Smooth muscle cell (in vitro differentiated cells): ENCODE measurements at regions not wholly inside any gene's neighbourhood (a gene's known extent, or its start where the extent isn't known, plus 50 kb on each side); places are given as distances from the start of the nearest gene placed in this dataset.

Experiments
- DNase-seq: peaks from one replicate; lab custom pipeline; 2025; ENCODE audit not compliant: unreplicated experiment; lab: John Stamatoyannopoulos, UW
- H2AFZ ChIP-seq: fragments of 200-600 bp; sonication (generic); 2 replicates; pipeline ENCODE4 v1.6.0; 2016; ENCODE audit warnings: antibody characterized with exemption, low read depth, mild to moderate bottlenecking
- H3F3A ChIP-seq: fragments of 200-600 bp; sonication (generic); 2 replicates; pipeline ENCODE4 v1.6.0; 2017; ENCODE audit warnings: antibody characterized with exemption, low read depth
- H3K27ac ChIP-seq: fragments of 200-600 bp; sonication (generic); 2 replicates; pipeline ENCODE4 v1.5.1; 2016; ENCODE audit warnings: low read depth, mild to moderate bottlenecking
- H3K27me3 ChIP-seq: fragments of 200-600 bp; sonication (generic); 2 replicates; pipeline ENCODE4 v1.6.1; 2016; ENCODE audit warnings: low read depth, mild to moderate bottlenecking
- H3K36me3 ChIP-seq: fragments of 200-600 bp; sonication (generic); 2 replicates; pipeline ENCODE4 v1.5.1; 2016; ENCODE audit warnings: low read depth
- H3K4me1 ChIP-seq: fragments of 200-600 bp; sonication (generic); 2 replicates; pipeline ENCODE4 v1.5.1; 2016; ENCODE audit warnings: low read depth
- H3K4me2 ChIP-seq: fragments of 200-600 bp; sonication (generic); 2 replicates; pipeline ENCODE4 v1.6.0; 2016; ENCODE audit warnings: mild to moderate bottlenecking
- H3K4me3 ChIP-seq: fragments of 200-600 bp; sonication (generic); 2 replicates; pipeline ENCODE4 v1.5.1; 2016; ENCODE audit warnings: mild to moderate bottlenecking
- H3K79me2 ChIP-seq: fragments of 200-600 bp; sonication (generic); 2 replicates; pipeline ENCODE4 v1.6.0; 2016; ENCODE audit warnings: low read depth, mild to moderate bottlenecking
- H3K9ac ChIP-seq: fragments of 200-600 bp; sonication (generic); 2 replicates; pipeline ENCODE4 v1.6.0; 2016; ENCODE audit warnings: low read depth
- H3K9me3 ChIP-seq: fragments of 200-600 bp; sonication (generic); replicated peaks from 2 replicates; pipeline ENCODE4 v1.5.1; 2016; ENCODE audit warnings: low read depth
- H4K20me1 ChIP-seq: fragments of 200-600 bp; sonication (generic); 2 replicates; pipeline ENCODE4 v1.6.0; 2016; ENCODE audit warnings: low read depth
- WGBS: methylation state at CpG from one replicate; pipeline ENCODE4 v1.1.7; 2016; ENCODE audit warnings: low lambda C conversion rate; 5-methylcytosine and 5-hydroxymethylcytosine counted together
- TF ChIP-seq, protein P1 (sequence below): fragments of 200-600 bp; sonication (generic); IDR thresholded peaks from 2 replicates; pipeline ENCODE4 v1.5.1; 2017; ENCODE audit warnings: borderline replicate concordance, mild to moderate bottlenecking, antibody characterized with exemption; ENCODE audit not compliant: insufficient read depth, poor library complexity, severe bottlenecking

DNA sequence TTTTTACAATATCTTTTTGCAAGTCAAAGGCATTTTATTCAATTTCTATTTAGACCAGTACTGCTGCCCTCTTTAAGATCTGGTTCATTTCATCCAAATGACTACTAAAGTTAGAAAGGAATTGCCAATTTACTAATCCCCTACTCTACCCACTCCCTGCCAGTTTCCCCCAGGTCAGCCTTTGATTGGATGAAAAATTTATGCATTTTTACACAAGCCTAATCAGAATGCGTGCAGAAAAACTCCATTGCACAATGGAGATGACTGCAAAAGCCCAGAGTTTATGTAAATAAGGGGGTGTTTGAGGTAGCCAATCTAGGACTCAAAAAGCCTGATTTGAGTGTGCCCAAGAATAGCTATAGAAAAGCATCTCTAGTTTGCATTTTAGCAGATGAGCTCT lies 310.6 kb downstream of the PABPC4L start:
- WGBS, result 86% methylated on average over 1 of the region's 1 CpG
- TF ChIP-seq, protein P1, sequence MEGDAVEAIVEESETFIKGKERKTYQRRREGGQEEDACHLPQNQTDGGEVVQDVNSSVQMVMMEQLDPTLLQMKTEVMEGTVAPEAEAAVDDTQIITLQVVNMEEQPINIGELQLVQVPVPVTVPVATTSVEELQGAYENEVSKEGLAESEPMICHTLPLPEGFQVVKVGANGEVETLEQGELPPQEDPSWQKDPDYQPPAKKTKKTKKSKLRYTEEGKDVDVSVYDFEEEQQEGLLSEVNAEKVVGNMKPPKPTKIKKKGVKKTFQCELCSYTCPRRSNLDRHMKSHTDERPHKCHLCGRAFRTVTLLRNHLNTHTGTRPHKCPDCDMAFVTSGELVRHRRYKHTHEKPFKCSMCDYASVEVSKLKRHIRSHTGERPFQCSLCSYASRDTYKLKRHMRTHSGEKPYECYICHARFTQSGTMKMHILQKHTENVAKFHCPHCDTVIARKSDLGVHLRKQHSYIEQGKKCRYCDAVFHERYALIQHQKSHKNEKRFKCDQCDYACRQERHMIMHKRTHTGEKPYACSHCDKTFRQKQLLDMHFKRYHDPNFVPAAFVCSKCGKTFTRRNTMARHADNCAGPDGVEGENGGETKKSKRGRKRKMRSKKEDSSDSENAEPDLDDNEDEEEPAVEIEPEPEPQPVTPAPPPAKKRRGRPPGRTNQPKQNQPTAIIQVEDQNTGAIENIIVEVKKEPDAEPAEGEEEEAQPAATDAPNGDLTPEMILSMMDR, result no peak
- no peak overlapping the region for H3K4me2 ChIP-seq
- H3K36me3 ChIP-seq, result no peaks in the 10 kb centered on the region
- H4K20me1 ChIP-seq, result no peaks in the 10 kb centered on the region
- H3K9me3 ChIP-seq, result no peaks in the 10 kb centered on the region
- H3K79me2 ChIP-seq, result no peaks in the 10 kb centered on the region
- H3K4me1 ChIP-seq, result no peaks in the 10 kb centered on the region
- no peak for DNase-seq
- no peak overlapping the region for H3K27ac ChIP-seq
- H3F3A ChIP-seq, result no peaks in the 10 kb centered on the region
- H3K4me3 ChIP-seq, result no peak overlapping the region
- H3K9ac ChIP-seq, result no peak overlapping the region
- no peaks in the 10 kb centered on the region for H3K27me3 ChIP-seq
- H2AFZ ChIP-seq, result no peak overlapping the region

DNA sequence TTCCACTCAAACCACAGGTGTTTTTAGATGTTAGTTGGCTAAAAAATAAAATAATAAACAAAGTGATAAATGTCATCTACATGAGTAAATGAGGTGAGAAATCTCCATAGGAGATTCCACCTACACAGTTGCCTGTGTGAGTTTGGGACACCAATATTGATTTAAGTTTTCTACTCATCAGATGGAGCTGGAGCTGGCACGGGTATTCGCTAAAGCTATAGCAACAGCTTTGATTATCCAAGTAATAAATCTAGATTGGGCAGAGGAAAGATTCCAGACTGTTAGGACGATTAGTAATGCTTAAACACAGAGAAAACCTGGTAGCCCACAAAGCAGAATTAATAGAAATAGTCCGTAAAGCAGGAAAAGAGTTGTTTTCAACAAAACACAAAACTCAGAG lies 313.9 kb downstream of the PABPC4L start:
- Histone ChIP-seq H3K4me1 (no peaks in the 10 kb centered on the region), H3K27ac (no peak overlapping the region), H3K36me3 (no peaks in the 10 kb centered on the region), H3K4me2 (no peak overlapping the region), H3F3A (no peaks in the 10 kb centered on the region), H3K4me3 (no peak overlapping the region), H4K20me1 (no peaks in the 10 kb centered on the region), H2AFZ (no peak overlapping the region), H3K9ac (no peak overlapping the region), H3K79me2 (no peaks in the 10 kb centered on the region), H3K27me3 (no peaks in the 10 kb centered on the region), H3K9me3 (no peaks in the 10 kb centered on the region)
- DNase-seq, result no peak
- WGBS, result 87% methylated on average over 4 of the region's 4 CpGs
- TF ChIP-seq, protein P1, result no peak

GRCh38 chr4:133869486-133869885 lies 332.1 kb downstream of the PABPC4L start:
- Histone ChIP-seq H4K20me1 (no peaks in the 10 kb centered on the region), H3K36me3 (no peaks in the 10 kb centered on the region), H2AFZ (no peak overlapping the region), H3K79me2 (no peaks in the 10 kb centered on the region), H3K4me3 (no peak overlapping the region), H3K27me3 (no peaks in the 10 kb centered on the region), H3F3A (peaks cover 4% of the 10 kb centered on the region), H3K4me2 (no peak overlapping the region), H3K27ac (no peak overlapping the region), H3K9ac (no peak overlapping the region), H3K4me1 (peaks cover 4% of the 10 kb centered on the region), H3K9me3 (no peaks in the 10 kb centered on the region)
- no peak for DNase-seq
- 86% methylated on average over 3 of the region's 3 CpGs for WGBS
- TF ChIP-seq, protein P1, result no peak

GRCh38 chr4:133868856-133869255 lies 332.7 kb downstream of the PABPC4L start:
- Histone ChIP-seq H4K20me1 (no peaks in the 10 kb centered on the region), H3K36me3 (no peaks in the 10 kb centered on the region), H3K9ac (no peak overlapping the region), H3K4me2 (no peak overlapping the region), H3K79me2 (no peaks in the 10 kb centered on the region), H3K27me3 (no peaks in the 10 kb centered on the region), H3K4me3 (no peak overlapping the region), H3K9me3 (no peaks in the 10 kb centered on the region), H3F3A (peaks cover 4% of the 10 kb centered on the region), H2AFZ (no peak overlapping the region), H3K4me1 (peaks cover 4% of the 10 kb centered on the region), H3K27ac (no peak overlapping the region)
- TF ChIP-seq, protein P1, result no peak
- WGBS, result 87% methylated on average over 4 of the region's 4 CpGs
- no peak for DNase-seq
